Upper lobe of right lung (tissue), 1 donor: ENCODE measurements at regions not wholly inside any gene's neighbourhood (a gene's known extent, or its start where the extent isn't known, plus 50 kb on each side); places are given as distances from the start of the nearest gene placed in this dataset.

Source experiments
- ATAC-seq: fragments of 200-7000 bp; cut with Tn5 transposase; one replicate; pipeline ENCODE4 v1.9.1; 2020; ENCODE audit warnings: mild to moderate bottlenecking, moderate library complexity
- DNase-seq: peaks from one replicate; pipeline ENCODE4 v3.0.0-alpha.2; 2020
- H3K27ac ChIP-seq: fragments of 200-600 bp; one replicate; pipeline ENCODE4 v1.8.0; 2022
- H3K27me3 ChIP-seq: fragments of 200-600 bp; one replicate; pipeline ENCODE4 v1.8.0; 2022; ENCODE audit warnings: mild to moderate bottlenecking
- H3K36me3 ChIP-seq: fragments of 200-600 bp; one replicate; pipeline ENCODE4 v1.8.0; 2022
- H3K4me1 ChIP-seq: fragments of 200-600 bp; one replicate; pipeline ENCODE4 v1.8.0; 2022
- H3K4me3 ChIP-seq: fragments of 200-600 bp; one replicate; pipeline ENCODE4 v1.8.0; 2022; ENCODE audit warnings: mild to moderate bottlenecking
- H3K9me3 ChIP-seq: fragments of 200-600 bp; one replicate; pipeline ENCODE4 v1.8.0; 2022
- CTCF ChIP-seq: fragments of 200-600 bp; IDR thresholded peaks from one replicate; pipeline ENCODE4 v1.8.0; 2022; ENCODE audit warnings: antibody characterized with exemption
- intact Hi-C: fragments of 100-400 bp; cut with DNase I; formaldehyde crosslinking; loops from one replicate; pipeline ENCODE4 v1.11.0; 2022
- donor health status: DM: no; HTN: yes; CAD: no; lungs with severe emphysema.

GRCh38 chr4:41452484-41453225, 85.3 kb upstream of the LIMCH1 start:
- Histone ChIP-seq H3K36me3 (no peaks in the 10 kb centered on the region), H3K27me3 (no peaks in the 10 kb centered on the region), H3K9me3 (no peaks in the 10 kb centered on the region), H3K4me3 (no peak overlapping the region), H3K27ac (peak overlapping the region; percentile 33), H3K4me1 (peaks cover 32% of the 10 kb centered on the region)
- TF ChIP-seq CTCF, result no peak
- no peak for DNase-seq
- peak; percentile 63 for ATAC-seq
- intact Hi-C loops, result no loop called here

GRCh38 chr4:41454423-41454822, 83.5 kb upstream of the LIMCH1 start:
- DNase-seq (no peak), ATAC-seq (peak; percentile 88)
- no peak for TF ChIP-seq CTCF
- Histone ChIP-seq H3K36me3 (no peaks in the 10 kb centered on the region), H3K4me1 (peaks cover 32% of the 10 kb centered on the region), H3K27ac (no peak overlapping the region), H3K4me3 (no peak overlapping the region), H3K27me3 (no peaks in the 10 kb centered on the region), H3K9me3 (no peaks in the 10 kb centered on the region)
- intact Hi-C loops, result no loop called here

GRCh38 chr4:41455206-41455605, 82.8 kb upstream of the LIMCH1 start:
- no peaks in the 10 kb centered on the region for H3K36me3 ChIP-seq
- DNase-seq (no peak), ATAC-seq (peak; percentile 17)
- H3K27me3 ChIP-seq, result no peaks in the 10 kb centered on the region
- peaks cover 32% of the 10 kb centered on the region for H3K4me1 ChIP-seq
- TF ChIP-seq CTCF, result no peak
- intact Hi-C loops, result no loop called here
- H3K27ac ChIP-seq, result no peak overlapping the region
- no peak overlapping the region for H3K4me3 ChIP-seq
- no peaks in the 10 kb centered on the region for H3K9me3 ChIP-seq

GRCh38 chr4:41456559-41457101, 81.3 kb upstream of the LIMCH1 start:
- TF ChIP-seq CTCF, result no peak
- DNase-seq (no peak), ATAC-seq (no peak)
- Histone ChIP-seq H3K4me3 (no peak overlapping the region), H3K4me1 (peaks cover 38% of the 10 kb centered on the region), H3K27ac (no peak overlapping the region), H3K27me3 (no peaks in the 10 kb centered on the region), H3K36me3 (no peaks in the 10 kb centered on the region), H3K9me3 (no peaks in the 10 kb centered on the region)
- intact Hi-C loops, result no loop called here

- no peak for ATAC-seq
- intact Hi-C loops, result no loop called here
- no peaks in the 10 kb centered on the region for H3K9me3 ChIP-seq
- H3K27ac ChIP-seq, result no peak overlapping the region
- H3K27me3 ChIP-seq, result no peaks in the 10 kb centered on the region
- no peaks in the 10 kb centered on the region for H3K36me3 ChIP-seq
- H3K4me1 ChIP-seq, result peaks cover 24% of the 10 kb centered on the region
- no peak overlapping the region for H3K4me3 ChIP-seq
- TF ChIP-seq CTCF, result no peak
- no peak for DNase-seq
Observed at GRCh38 chr4:41458689-41459088, 79.3 kb upstream of the LIMCH1 start.
